ENCODE measurements at regions not wholly inside any gene's neighbourhood (a gene's known extent, or its start where the extent isn't known, plus 50 kb on each side); places are given as distances from the start of the nearest gene placed in this dataset.

DNA sequence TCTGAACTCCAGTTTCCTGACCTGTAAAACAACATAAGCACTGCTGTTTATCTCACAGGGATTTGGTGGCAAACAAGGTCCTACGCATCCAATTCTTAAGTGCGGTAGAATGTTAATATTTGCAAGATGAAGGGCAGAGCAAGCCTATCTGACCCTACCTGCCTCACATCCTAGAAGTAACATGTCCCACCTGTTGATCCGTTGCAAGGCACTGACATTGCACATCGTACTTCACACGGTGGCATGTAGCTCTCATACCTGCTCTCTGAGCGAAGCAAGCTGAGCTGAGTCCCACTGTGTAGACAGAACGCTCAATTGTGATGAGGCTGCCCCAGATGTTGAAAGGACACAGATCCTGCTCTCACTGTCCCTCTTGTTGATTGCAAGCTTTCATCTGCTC lies 154.7 kb upstream of the PDE10A start:
- peaks cover 77% of the 10 kb centered on the region for H3K27me3 ChIP-seq (replicated peaks; ENCODE audit: insufficient read depth, low read depth, low read length, poor library complexity)
- POLR2A ChIA-PET (ENCODE audit: low non-redundant PET), result no interaction called here
- no peaks in the 10 kb centered on the region for H3K36me3 ChIP-seq (ENCODE audit: insufficient read depth, low read length, poor library complexity, severe bottlenecking)
- CTCF ChIA-PET, result no interaction called here
- no peak for DNase-seq (ENCODE audit: low spot score)
- no peak overlapping the region for H3K27ac ChIP-seq (ENCODE audit: low read depth, low read length, poor library complexity, severe bottlenecking)
- no peak for TF ChIP-seq EZH2 (IDR thresholded peaks at IDR 0.05; ENCODE audit: borderline replicate concordance, low read depth, low read length, poor library complexity, severe bottlenecking)
- TF ChIP-seq, protein P1, sequence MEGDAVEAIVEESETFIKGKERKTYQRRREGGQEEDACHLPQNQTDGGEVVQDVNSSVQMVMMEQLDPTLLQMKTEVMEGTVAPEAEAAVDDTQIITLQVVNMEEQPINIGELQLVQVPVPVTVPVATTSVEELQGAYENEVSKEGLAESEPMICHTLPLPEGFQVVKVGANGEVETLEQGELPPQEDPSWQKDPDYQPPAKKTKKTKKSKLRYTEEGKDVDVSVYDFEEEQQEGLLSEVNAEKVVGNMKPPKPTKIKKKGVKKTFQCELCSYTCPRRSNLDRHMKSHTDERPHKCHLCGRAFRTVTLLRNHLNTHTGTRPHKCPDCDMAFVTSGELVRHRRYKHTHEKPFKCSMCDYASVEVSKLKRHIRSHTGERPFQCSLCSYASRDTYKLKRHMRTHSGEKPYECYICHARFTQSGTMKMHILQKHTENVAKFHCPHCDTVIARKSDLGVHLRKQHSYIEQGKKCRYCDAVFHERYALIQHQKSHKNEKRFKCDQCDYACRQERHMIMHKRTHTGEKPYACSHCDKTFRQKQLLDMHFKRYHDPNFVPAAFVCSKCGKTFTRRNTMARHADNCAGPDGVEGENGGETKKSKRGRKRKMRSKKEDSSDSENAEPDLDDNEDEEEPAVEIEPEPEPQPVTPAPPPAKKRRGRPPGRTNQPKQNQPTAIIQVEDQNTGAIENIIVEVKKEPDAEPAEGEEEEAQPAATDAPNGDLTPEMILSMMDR (conservative IDR thresholded peaks at IDR 0.05; ENCODE audit: low read depth, low read length), result no peak
- no peaks in the 10 kb centered on the region for H3K9me3 ChIP-seq (ENCODE audit: low read depth, low read length, poor library complexity, severe bottlenecking)
- intact Hi-C loops (cut with micrococcal nuclease; ENCODE audit: unreplicated experiment), result no loop called here
- no peak overlapping the region for H3K4me3 ChIP-seq (ENCODE audit: low read depth, low read length, poor library complexity, severe bottlenecking)
- BruUV-seq (replicated peaks), result no TSS peak
- no peaks in the 10 kb centered on the region for H3K4me1 ChIP-seq (ENCODE audit: insufficient read depth, low read length, poor library complexity, severe bottlenecking)

DNA sequence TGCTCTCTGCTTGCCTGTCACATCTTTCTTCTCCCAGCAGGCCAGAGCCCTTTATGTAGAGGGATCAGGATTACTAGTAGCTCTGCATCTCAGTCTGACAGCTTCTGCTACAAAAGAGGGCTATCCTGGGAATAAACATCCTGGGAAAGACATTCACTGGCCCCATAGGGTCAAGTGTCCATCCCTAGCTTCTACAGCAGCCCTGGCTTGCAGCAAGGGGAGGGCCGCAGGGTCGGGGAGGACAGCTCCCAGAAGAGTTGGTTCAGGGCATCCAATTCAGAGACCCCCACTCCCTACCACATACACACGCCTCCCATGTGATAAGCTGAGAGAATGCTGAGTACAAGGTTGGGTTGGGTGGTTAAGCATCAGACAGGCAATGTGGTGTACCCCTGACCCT lies 154.1 kb upstream of the PDE10A start:
- TF ChIP-seq, protein P1 (conservative IDR thresholded peaks at IDR 0.05; ENCODE audit: low read depth, low read length), result no peak
- TF ChIP-seq EZH2 (IDR thresholded peaks at IDR 0.05; ENCODE audit: borderline replicate concordance, low read depth, low read length, poor library complexity, severe bottlenecking), result no peak
- no peak for DNase-seq (ENCODE audit: low spot score)
- Histone ChIP-seq H3K27ac (ENCODE audit: low read depth, low read length, poor library complexity, severe bottlenecking) (no peak overlapping the region), H3K4me1 (ENCODE audit: insufficient read depth, low read length, poor library complexity, severe bottlenecking) (no peaks in the 10 kb centered on the region), H3K27me3 (replicated peaks; ENCODE audit: insufficient read depth, low read depth, low read length, poor library complexity) (peaks cover 83% of the 10 kb centered on the region), H3K4me3 (ENCODE audit: low read depth, low read length, poor library complexity, severe bottlenecking) (no peak overlapping the region), H3K9me3 (ENCODE audit: low read depth, low read length, poor library complexity, severe bottlenecking) (no peaks in the 10 kb centered on the region), H3K36me3 (ENCODE audit: insufficient read depth, low read length, poor library complexity, severe bottlenecking) (no peaks in the 10 kb centered on the region)
- intact Hi-C loops (cut with micrococcal nuclease; ENCODE audit: unreplicated experiment), result no loop called here
- BruUV-seq (replicated peaks), result no TSS peak
- POLR2A ChIA-PET (ENCODE audit: low non-redundant PET), result no interaction called here
- CTCF ChIA-PET, result no interaction called here

DNA sequence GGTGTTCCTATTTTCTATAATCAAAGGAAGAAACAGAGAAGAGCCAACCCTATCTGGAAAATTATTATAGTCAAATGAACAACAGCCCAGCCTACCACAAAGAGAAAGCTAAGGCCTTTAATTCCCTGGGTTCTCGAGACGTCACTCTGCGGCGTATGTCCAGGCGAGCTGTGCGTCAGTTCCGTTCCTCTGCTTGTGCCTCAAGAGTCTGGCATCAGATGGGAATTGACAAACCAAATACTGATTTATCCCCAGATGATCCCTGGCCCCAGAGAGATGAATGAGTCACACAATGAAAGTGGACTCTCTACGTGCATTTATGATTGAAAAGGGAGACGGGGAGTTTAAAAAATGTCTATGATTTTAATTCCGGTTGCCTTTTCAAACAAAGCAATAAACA lies 151.6 kb upstream of the PDE10A start:
- DNase-seq (ENCODE audit: low spot score), result no peak
- POLR2A ChIA-PET (ENCODE audit: low non-redundant PET), result no interaction called here
- peaks cover 85% of the 10 kb centered on the region for H3K27me3 ChIP-seq (replicated peaks; ENCODE audit: insufficient read depth, low read depth, low read length, poor library complexity)
- H3K27ac ChIP-seq (ENCODE audit: low read depth, low read length, poor library complexity, severe bottlenecking), result no peak overlapping the region
- intact Hi-C loops (cut with micrococcal nuclease; ENCODE audit: unreplicated experiment), result no loop called here
- H3K9me3 ChIP-seq (ENCODE audit: low read depth, low read length, poor library complexity, severe bottlenecking), result no peaks in the 10 kb centered on the region
- TF ChIP-seq, protein P1 (conservative IDR thresholded peaks at IDR 0.05; ENCODE audit: low read depth, low read length), result no peak
- TF ChIP-seq EZH2 (IDR thresholded peaks at IDR 0.05; ENCODE audit: borderline replicate concordance, low read depth, low read length, poor library complexity, severe bottlenecking), result no peak
- H3K4me1 ChIP-seq (ENCODE audit: insufficient read depth, low read length, poor library complexity, severe bottlenecking), result no peaks in the 10 kb centered on the region
- H3K4me3 ChIP-seq (ENCODE audit: low read depth, low read length, poor library complexity, severe bottlenecking), result no peak overlapping the region
- H3K36me3 ChIP-seq (ENCODE audit: insufficient read depth, low read length, poor library complexity, severe bottlenecking), result no peaks in the 10 kb centered on the region
- CTCF ChIA-PET, result no interaction called here
- BruUV-seq (replicated peaks), result no TSS peak

Data from A673 (cell line).